HG02981 (cell line): ENCODE measurements at regions not wholly inside any gene's neighbourhood (a gene's known extent, or its start where the extent isn't known, plus 50 kb on each side); places are given as distances from the start of the nearest gene placed in this dataset.
"Not testable (repeated sequence)": the region's sequence is repeated elsewhere in the genome, so short reads cannot be mapped to it uniquely, and the experiment has no call there.

Experiments
- ATAC-seq: cut with Tn5 transposase; IDR thresholded peaks from one replicate; pipeline ENCODE4 v1.9.1; 2021; ENCODE audit warnings: mild to moderate bottlenecking, moderate library complexity; ENCODE audit not compliant: unreplicated experiment

DNA sequence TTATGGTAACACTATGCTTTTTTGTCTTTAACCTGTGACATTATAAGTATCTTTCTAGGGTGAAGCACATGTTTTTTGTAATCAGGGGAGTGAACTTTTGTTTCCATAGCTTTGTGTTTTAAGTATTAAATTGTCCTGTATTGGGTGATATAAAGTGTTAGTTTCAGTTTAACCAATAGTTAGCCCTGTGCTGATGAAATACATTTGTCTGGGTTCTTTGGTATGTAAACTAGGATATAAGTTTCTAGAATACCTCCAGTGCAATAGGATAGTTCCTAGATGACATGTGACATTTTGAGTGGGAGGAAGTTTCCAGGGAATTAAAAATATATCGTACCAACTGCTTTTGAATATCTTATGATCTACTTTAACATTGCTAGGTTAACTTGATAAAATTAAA, 611.0 kb upstream of the MARCKS start:
- no peak for ATAC-seq

DNA sequence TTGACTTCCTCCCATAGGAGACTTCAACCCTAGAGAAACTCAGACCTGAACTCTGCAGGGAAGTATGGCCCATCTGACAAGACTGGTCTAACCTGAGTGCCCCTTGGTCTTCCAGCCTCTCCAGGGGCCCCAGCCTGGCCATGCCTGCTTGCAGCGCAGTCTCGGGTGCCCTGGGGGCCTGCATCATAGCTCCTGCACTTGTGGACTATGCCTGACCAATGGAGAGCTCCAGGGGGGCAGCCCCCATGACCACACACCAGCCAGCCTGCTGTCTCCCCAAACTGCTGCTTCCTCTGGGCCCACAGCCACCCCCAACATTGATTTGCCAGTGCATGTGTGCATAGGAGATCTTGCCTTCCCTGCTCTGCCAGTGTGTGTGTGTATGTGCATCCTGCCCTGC, 608.6 kb upstream of the MARCKS start:
- ATAC-seq = no peak

DNA sequence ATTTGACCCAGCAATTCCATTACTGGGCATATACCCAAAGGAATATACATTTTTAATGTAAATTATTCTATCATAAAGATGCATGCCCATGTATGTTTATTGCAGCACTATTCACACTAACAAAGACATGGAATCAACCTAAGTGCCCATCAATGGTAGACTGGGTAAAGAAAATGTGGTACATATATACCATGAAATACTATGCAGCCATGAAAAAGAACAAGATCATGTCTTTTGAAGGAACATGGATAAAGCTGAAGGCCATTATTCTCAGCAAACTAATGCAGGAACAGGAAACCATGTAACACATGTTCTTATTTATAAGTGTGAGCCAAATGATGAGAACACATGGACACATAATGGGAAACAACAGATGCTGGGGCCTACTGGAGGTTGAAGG, 603.0 kb upstream of the MARCKS start:
- not testable (repeated sequence) for ATAC-seq

DNA sequence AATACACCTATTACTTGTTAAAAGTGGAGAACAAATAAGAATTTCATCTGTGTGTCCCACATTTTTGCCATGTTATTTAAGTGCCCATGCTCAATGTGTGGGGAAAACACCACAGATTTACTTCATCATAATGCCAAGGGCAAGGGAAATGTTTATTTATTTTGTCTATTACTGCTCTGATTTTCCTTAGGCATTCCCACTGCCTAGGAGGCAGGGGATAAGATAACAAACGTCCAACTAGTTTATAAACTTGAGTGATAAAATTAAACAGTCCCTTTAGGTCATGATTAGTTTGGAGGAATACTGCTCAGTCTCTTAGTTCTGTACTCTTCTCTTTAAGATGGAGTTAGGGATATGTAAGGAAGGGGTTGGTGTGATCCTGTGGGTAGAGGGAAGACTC, 598.4 kb upstream of the MARCKS start:
- ATAC-seq = no peak

DNA sequence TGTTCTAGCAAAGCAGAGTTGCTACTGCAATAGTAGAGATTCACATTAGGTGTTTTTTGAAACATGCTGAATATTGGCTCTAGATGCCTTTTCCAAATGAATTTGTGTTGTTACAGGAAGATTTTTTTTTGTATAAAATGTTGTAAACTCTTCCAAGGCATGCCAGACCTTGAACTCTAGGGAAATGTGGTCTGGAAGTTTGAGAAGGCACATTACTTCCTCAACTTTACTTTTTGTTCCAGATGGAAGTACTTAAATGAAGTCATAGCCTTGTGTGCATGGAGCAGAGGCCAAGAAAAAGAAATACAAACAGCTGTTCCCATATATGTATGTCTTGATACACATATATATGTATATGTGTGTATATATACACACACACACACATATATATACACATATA, 585.7 kb upstream of the MARCKS start:
- no peak for ATAC-seq

DNA sequence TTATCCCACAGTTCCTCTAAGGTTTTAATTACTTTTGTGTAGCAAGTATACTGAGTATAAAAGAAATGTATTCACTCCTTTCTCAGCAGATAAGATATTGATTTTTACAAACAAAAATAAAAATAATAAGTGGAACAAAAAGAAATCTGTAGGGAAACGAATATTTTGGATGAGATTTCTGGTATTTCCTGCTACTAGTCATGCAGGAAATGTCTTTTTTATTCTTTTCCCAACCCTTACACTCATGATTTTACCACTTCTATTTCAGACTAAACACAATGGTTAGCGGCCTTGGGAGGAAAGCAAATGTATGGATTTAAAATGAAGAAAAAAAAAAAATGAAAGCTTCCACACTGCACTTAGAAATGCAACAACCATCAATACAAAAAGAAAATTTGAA, 580.5 kb upstream of the MARCKS start:
- no peak for ATAC-seq

DNA sequence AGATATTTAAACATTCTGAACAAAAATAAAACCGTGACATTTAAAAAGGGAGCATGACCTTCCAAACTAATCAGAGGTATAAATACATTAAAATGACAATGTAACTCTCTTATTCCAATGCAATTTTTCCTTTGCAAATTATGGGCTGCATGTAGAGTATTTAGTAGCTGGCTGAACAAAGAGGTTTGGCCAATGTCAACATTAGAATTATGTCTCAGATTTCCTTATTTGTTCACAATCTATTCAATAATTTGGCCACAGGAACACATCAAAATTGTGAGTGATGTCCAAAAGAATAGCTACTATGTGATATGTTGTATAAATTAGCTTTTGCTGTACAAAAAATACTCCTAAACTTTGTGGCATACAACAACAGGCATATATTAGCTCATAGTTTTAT, 580.0 kb upstream of the MARCKS start:
- no peak for ATAC-seq

DNA sequence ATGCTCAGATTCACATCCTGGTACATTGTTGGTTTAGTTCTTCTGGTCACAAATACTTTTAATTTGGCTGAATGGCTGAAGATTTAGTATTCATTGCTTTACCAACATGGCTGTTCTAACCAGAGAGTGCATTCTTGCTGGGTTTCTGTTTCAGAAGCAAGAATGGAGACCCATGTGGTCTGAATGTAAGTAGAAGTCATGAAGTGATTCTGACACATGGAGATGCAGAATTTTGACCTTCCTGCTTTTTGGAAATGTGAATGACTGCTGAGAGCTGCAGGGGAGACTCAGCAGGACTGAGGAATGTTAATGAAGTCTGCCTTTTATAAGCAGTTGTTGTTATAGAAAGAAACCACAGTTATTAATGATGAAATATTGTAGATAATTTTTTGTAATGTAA, 576.1 kb upstream of the MARCKS start:
- no peak for ATAC-seq

DNA sequence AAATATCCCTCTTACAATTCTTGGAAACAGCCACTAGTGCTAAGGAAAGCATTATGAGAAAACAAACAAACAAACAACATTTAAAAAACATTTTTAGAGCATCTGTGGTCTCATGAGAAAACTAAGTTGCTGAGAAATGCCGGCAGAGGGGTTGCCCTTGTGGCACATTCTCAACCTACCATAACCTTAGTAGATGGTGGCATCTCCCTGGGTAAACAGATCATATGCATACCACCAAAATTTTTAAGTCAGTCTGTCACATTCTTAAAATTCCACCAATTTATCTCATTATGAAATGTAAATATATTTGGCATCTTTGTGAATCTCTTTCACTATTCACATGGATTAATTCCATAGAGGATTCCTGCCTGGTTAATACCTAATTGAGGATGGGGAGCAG, 575.7 kb upstream of the MARCKS start:
- no peak for ATAC-seq

DNA sequence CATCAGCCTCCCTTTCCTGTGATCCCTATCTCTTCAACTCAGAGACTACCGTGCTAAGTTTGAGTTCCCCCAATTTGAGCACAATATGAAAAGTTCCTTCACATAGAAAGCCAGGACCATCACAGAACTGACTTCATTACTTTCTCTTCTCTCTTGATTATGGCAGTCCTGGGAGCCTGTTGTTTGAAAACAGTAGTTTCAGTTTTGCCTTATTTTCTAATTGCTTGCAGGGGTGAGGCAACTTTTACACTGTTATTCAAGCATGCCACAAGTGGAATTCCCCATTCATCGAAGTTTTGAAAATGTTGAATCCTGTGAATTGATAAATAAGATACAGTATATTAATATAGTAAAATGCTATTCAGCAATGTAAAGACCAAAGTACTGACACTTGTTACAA, 569.7 kb upstream of the MARCKS start:
- ATAC-seq = no peak

DNA sequence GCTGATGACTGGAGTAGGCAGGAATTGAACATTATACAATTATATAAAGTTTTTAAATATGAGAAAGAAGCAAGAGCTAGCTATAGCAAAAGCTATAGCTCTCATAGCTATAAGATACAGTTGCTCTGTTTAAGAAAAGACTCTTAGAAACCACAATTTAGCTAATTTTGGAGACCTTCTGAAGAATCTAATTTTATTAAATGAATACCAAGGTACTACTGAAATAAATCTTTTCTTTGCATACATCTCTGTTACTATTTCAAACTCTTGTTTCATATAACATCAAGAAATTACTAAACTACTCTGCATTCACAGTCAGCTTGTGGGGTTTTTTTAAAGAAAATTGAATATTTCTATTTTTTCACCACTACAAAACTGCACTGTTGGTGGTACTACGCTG, 568.7 kb upstream of the MARCKS start:
- no peak for ATAC-seq

DNA sequence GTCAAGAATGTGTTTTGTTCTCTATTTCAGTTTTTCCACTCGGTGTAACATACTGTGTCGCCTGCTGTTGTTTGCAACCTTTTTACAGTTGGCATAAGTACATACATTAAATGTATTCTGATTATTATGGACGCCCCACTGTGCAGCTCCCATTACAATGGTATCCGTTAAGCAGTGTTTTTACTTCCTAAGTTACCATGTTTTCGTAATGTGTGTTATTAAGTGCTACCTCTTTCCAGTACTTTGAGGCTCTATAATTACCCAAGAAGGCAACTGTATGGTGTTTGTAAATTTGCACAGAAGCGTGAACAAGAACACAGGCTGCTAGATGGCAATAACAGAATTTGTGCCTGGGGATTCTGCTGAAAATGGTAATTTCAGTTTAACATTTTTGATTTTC, 568.0 kb upstream of the MARCKS start:
- ATAC-seq = no peak

DNA sequence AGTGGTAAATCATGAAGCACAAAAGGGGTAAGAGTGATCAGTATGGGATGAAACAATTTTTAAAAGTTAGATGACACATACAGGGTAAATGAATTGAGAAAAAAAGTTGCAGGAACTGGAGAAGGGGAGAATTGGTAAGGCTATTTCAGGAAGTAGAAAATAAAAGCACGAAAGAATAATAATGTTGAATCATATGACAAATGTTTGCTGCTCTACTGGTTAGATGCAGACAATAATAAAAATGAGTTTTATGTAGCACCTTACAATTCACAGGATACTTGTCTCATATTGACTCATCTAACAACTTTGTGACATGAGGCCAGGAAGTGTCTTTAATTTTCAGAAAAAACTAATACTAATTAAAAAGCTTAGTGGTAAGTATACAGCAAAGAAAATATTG, 566.5 kb upstream of the MARCKS start:
- no peak for ATAC-seq

DNA sequence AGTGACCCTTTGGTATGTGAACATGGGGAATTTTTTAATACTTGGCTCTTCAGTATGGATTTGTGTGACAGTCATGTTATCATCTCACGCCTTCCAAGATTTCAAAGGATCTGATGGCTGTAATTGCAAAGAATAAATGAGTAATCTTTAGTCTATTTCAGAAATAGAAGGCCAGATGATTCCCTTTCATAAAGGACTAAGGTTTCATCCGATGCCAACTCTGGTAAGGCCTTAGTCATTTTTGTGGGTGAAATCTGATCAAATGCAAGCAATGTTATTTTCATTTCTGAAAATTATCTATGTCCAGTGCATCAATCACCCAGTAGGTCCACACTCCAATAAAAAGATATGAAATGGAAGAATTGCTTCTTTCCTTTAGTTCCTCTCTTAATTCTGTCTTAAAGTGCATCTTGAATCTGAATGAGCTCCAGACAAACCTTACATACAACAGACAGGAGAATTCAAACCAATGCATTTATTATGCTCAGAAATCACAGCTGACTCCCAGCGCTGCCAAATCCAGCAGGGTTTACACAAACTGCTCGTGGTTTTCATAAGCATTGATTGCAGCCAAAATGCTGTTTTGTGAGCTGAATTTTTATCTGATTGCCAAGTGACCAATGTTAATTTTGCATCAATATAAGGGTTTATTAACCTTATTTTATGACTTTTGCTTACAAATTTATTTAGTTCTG, 565.2 kb upstream of the MARCKS start:
- no peak for ATAC-seq

DNA sequence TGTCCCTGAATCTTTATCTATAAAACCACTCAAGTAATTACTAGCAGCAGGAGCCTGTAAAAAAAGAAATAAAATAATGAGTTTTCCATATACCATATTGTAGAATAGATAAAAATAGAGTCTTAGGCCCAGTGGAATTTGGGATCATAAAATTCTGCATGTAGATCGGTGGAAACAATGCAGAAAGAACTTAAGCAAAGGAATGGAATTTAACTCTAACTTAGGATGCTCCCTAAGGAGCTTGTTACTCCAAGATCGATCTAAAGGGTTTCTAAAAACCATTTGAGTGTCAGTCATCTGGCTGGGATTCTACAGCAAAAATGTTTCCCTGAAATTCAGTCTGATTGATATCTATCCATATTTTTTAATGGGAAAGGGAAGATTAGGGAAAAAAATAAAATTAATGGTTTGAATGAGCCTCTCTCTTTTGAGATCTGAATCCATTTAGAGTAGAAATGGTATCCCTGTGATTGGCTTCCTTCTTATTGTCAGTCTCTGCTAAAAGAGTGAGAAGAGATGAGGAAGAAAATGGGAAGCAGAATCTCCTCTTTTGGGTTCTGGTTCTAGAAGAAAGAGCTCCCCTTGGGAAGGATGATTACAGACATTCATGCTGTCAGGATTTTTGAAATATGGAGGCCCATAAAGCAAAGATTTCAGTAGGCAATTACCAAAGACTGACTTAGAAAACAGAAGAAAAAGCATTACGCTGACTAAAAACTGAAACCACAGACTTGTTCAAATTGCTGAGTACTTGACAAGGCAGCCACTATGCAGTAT, 564.3 kb upstream of the MARCKS start:
- ATAC-seq = peak; percentile 79

DNA sequence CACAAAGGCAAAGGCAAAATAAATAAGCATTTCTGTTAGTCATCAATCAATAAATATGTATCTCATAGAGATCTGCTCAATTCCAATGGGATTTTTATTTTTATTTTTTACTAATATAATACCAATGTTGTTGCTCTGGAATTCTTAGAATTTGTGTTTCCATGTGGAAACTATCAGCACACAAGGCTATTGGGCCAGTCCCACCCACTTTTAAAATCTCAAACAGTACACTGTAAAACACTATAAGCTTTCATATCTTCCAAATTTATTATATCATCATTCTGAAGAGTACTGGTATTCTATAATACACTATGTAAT, 563.8 kb upstream of the MARCKS start:
- ATAC-seq = no peak

DNA sequence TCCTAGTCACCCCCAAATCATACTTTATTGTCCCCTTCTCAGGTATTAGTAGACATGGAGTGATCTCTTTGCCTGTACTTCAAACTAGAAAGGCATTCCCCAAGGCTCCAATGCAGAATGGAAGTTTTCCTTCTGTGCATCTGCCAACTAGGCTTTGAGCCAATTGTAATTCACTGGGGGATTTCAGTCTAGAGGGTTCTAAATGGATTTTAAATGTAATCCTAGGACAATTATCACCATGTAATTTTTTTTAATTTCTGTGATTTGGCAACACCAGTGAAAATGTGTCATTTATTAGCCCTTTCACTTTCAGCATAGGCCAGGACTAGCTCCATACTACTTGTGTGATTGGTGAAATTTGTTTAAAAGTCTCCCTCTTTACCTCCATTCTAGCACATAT, 557.6 kb upstream of the MARCKS start:
- no peak for ATAC-seq

DNA sequence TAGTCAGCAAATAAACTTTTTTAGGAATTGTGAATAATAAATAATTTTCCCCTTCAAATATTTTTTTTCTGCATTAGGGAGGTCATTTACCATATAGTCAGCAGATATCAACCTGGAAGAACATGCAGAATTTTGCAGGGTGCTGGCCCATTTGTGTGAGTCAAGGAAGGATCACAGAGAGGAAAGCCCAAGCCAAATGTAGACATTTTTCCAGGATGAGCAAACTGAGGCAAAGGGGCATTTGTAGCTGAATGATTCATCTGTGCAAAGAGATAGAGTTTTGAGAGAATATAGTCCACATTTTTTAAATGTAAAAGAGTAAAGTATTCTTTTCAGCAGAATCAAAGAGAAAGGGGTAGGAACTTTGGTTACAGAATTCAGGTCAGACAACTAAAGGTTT, 555.5 kb upstream of the MARCKS start:
- no peak for ATAC-seq

DNA sequence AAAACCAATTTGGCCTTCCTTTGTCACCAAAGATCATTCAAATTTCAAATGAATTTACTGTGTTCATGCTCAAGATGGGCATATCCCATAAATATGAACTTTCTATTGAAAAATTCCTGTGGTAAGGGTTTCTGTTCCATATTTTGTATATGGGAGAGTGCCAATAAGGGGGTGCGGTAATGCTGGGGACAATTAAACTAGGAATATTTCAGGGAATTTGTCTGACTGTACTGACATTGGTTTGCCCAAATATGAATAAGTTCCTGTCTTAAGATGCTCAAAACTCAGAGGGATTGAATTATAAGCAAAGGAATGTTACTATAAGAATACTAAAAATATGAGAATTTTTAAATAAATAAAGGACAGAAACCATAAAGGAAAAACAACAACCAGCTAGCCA, 553.0 kb upstream of the MARCKS start:
- ATAC-seq = no peak

DNA sequence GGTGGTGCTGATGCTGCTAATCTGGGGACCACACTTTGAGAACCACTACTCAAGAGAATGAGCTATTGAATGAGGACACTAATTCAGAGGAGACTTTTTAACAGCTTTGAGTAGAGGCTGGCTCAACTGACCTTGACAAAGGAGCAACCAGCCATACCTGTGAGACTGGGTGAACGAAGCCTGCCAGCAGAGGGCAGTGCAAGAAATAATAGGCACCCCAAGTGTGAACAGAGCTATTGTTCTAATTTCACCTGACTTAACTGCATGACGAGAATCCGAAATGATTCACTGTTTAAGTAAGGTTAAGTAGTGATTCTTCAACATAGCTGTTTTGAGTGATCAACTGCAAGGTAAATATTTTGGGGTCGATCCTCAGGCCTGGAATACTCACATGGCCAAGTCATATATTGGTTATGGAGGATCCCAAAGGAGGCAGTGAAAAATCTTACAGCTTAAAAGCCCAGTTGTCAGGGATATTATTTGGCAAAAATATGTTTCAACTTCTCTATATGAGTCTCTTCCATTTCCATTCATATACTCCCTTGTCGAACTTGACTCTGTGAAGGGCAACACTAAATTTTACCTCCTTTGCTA, 550.5 kb upstream of the MARCKS start:
- peak; percentile 95 for ATAC-seq

DNA sequence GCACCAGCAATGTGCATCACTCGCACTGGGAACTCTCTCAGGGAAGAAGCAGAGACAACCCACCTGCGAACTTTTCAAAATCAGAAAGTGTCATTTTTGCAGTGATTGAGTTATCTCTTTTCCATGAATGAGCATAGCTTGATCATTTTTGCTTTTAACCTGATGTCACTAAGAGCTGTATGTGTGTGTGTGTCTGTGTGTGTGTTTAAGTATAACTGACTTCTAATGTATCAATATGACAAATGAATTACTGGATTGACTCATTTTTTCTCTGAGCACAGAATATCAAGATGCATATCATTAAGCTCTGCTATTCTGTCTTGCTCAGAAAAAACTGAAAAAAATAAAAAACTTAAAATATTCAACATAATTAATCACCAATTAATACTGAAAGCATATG, 548.9 kb upstream of the MARCKS start:
- no peak for ATAC-seq

DNA sequence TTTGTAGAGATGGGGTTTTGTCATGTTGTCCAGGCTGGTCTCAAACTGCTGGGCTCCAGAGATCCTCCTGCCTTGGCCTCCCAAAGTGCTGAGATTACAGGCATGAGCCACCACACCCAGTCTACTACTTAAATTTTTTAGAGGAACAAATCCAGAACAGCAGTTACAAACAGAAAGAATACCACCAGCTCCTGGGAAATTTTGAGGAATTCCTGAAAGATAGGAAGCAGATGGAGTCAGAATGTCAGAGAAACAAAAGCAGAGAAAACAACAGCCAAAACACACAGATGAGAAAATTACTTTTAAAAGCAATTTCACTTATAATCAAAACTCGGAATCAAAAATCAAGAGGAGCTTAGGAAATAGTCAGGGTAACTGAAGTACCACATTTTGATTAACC, 543.3 kb upstream of the MARCKS start:
- no peak for ATAC-seq

DNA sequence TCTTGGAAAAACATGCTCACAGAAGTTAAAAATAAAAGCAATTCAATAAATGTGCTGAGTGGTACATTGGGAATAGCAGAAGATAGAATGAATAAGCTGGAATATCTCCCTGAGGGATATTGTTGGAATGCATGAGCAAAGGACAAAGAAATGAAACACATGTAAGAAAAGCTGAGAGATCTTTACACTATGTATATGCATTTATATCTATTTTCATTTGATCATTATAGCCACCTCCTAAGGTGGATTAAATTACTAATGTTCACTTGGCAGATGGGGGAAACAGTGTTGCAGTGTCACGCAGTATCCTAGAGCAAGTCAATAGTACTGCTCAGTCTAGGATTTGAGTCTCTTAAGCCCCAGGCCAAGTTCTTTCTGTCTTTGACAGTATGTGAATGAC, 542.0 kb upstream of the MARCKS start:
- no peak for ATAC-seq
